ENCODE measurements at regions not wholly inside any gene's neighbourhood (a gene's known extent, or its start where the extent isn't known, plus 50 kb on each side); places are given as distances from the start of the nearest gene placed in this dataset.
"Not testable (repeated sequence)": the region's sequence is repeated elsewhere in the genome, so short reads cannot be mapped to it uniquely, and the experiment has no call there.

DNA sequence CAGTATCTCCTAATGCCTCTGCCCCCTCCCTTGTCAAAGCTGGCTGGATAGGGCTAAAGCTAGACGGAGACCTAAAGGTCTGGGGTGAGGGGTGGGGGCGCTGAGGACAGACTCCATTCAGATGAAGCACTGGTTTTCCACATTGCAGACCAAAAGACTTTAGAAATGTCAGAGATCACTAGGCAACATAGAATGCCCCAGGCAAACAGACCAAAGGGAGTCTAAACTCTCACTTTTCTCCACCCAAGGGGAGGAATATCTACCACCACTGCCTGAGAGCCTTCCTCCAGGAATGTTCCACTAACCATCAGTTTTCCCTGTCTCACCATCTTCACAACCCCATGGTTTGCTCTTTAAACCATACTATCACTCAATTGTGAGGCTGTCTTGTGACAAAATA lies 106.9 kb upstream of the KRAS start:
- intact Hi-C loops (cut with DNase I): no loop called here
- no peak for DNase-seq

DNA sequence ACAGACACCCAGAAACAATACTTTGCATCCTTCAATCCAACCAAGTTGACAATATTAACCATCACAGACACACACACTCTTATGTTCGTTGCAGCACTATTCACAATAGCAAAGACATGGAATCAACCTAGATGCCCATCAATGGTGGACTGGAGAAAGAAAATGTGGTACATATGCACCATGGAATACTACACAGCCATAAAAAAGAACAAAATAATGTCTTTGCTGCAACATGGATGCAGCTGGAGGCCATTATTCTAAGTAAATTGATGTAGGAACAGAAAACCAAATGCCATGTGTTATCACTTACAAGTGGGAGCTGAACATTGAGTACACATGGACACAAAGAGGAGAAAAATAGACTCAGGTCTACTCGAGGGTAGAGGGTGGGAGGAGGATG lies 102.2 kb upstream of the KRAS start:
- intact Hi-C loops (cut with DNase I): not testable (repeated sequence)

More for the DNA sequence above, 106.9 kb upstream of the KRAS start:
- no peak for TF ChIP-seq CTCF (IDR thresholded peaks at IDR 0.05)
- H3K36me3 ChIP-seq: no peaks in the 10 kb centered on the region
- WGBS, 2 donors: 62 to 74% methylated on average over 2 of the region's 2 CpGs
- H3K4me1 ChIP-seq: no peaks in the 10 kb centered on the region
- no peak for ATAC-seq
- no peaks in the 10 kb centered on the region for H3K27me3 ChIP-seq
- H3K9me3 ChIP-seq: no peaks in the 10 kb centered on the region
- H3K4me3 ChIP-seq: no peak overlapping the region
- no peak overlapping the region for H3K27ac ChIP-seq

GRCh38 chr12:25352083-25352918 lies 101.6 kb upstream of the KRAS start:
- no peaks in the 10 kb centered on the region for H3K36me3 ChIP-seq
- intact Hi-C loops (cut with DNase I): no loop called here
- TF ChIP-seq CTCF (IDR thresholded peaks at IDR 0.05): no peak
- ATAC-seq (no peak), DNase-seq (no peak)
- no peak overlapping the region for H3K27ac ChIP-seq
- H3K4me1 ChIP-seq: no peaks in the 10 kb centered on the region
- WGBS, 2 donors: 70 to 72% methylated on average over 4 of the region's 4 CpGs
- no peak overlapping the region for H3K4me3 ChIP-seq
- no peaks in the 10 kb centered on the region for H3K27me3 ChIP-seq
- no peaks in the 10 kb centered on the region for H3K9me3 ChIP-seq

More for the DNA sequence above, 102.2 kb upstream of the KRAS start:
- not testable (repeated sequence) for ATAC-seq, H3K27me3 ChIP-seq, H3K27ac ChIP-seq, H3K36me3 ChIP-seq, H3K9me3 ChIP-seq, DNase-seq, H3K4me1 ChIP-seq, H3K4me3 ChIP-seq
- 89% methylated on average over 2 of the region's 2 CpGs for WGBS, 2 donors

DNA sequence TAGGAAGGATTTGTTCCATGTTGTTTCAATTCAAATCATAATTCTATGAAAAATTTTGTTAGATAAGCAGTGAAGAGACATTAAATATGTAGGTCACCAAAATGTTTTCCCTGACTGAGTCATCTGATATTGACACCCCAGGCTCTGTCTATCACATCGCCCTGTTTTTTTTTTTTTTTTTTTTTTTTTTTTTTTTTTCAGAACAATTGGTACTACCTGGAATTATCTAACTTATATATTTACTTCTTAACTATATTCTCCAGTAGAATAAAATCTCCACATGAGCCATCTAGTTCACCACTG lies 97.8 kb upstream of the KRAS start:
- TF ChIP-seq CTCF (IDR thresholded peaks at IDR 0.05): no peak
- H3K27me3 ChIP-seq: no peaks in the 10 kb centered on the region
- no peak for ATAC-seq
- intact Hi-C loops (cut with DNase I): no loop called here
- 90 to 96% methylated on average over 1 of the region's 1 CpG for WGBS, 2 donors
- no peak overlapping the region for H3K4me3 ChIP-seq
- no peak overlapping the region for H3K27ac ChIP-seq
- H3K4me1 ChIP-seq: no peaks in the 10 kb centered on the region
- DNase-seq: no peak
- no peaks in the 10 kb centered on the region for H3K9me3 ChIP-seq
- H3K36me3 ChIP-seq: no peaks in the 10 kb centered on the region
